ENCODE measurements at regions not wholly inside any gene's neighbourhood (a gene's known extent, or its start where the extent isn't known, plus 50 kb on each side); places are given as distances from the start of the nearest gene placed in this dataset.

DNA sequence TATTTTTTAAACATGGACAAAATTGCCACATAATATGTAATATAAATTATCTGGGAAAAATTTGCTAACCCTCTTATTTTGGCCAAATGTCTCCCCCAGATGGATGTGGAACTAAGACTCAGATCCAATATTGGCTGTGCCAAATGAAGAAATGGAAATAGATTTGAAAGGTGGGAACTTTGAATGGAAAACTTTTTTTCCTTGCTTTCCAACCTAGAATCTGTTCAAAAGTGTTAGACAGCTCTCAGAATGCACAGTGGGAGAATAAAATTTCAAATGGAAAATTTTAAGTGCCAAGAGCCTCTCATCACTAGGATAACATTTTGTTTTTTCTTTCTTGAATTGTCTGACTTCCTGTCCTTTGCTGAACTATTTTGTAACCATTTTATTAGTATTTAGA lies 142.6 kb upstream of the GAS1 start:
- TF ChIP-seq EZH2 (IDR thresholded peaks at IDR 0.05; ENCODE audit: low read length, unreplicated experiment) (no peak), EZH2phosphoT487 (IDR thresholded peaks at IDR 0.05; ENCODE audit: borderline replicate concordance, low read length) (no peak)
- TF ChIP-seq, protein P1, sequence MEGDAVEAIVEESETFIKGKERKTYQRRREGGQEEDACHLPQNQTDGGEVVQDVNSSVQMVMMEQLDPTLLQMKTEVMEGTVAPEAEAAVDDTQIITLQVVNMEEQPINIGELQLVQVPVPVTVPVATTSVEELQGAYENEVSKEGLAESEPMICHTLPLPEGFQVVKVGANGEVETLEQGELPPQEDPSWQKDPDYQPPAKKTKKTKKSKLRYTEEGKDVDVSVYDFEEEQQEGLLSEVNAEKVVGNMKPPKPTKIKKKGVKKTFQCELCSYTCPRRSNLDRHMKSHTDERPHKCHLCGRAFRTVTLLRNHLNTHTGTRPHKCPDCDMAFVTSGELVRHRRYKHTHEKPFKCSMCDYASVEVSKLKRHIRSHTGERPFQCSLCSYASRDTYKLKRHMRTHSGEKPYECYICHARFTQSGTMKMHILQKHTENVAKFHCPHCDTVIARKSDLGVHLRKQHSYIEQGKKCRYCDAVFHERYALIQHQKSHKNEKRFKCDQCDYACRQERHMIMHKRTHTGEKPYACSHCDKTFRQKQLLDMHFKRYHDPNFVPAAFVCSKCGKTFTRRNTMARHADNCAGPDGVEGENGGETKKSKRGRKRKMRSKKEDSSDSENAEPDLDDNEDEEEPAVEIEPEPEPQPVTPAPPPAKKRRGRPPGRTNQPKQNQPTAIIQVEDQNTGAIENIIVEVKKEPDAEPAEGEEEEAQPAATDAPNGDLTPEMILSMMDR (conservative IDR thresholded peaks at IDR 0.05; ENCODE audit: low read depth, low read length), result no peak

All from PC-3 (cell line).